ENCODE measurements at regions not wholly inside any gene's neighbourhood (a gene's known extent, or its start where the extent isn't known, plus 50 kb on each side); places are given as distances from the start of the nearest gene placed in this dataset.

GRCh38 chr9:107894572-107895261, 405.1 kb upstream of the KLF4 start:
- peaks cover 0 to 5% of the 10 kb centered on the region in 2 donors for H3K9me3 ChIP-seq (replicated peaks in 1 of 2; ENCODE audit: control insufficient read depth in 1 of 2, insufficient read depth in 1 of 2, low read length in 2 of 2)
- no peak overlapping the region for H3K4me2 ChIP-seq (replicated peaks; ENCODE audit: extremely low read depth, low read length, poor library complexity, severe bottlenecking)
- no peak overlapping the region for H2AFZ ChIP-seq (ENCODE audit: insufficient read depth, low read depth, low read length, poor library complexity, severe bottlenecking)
- H3K27ac ChIP-seq (ENCODE audit: low read depth in 1 of 2, low read length in 2 of 2): no peak overlapping the region
- no peaks in the 10 kb centered on the region for H3K27me3 ChIP-seq (ENCODE audit: control insufficient read depth in 2 of 2, insufficient read depth in 2 of 2, low read length in 2 of 2)
- no peak for TF ChIP-seq CTCF (IDR thresholded peaks at IDR 0.05)
- no peaks in the 10 kb centered on the region for H3K36me3 Mint-ChIP-seq
- no peak overlapping the region for H3K4me3 Mint-ChIP-seq
- no peaks in the 10 kb centered on the region for H3K79me2 ChIP-seq (ENCODE audit: insufficient read depth, low read length)
- WGBS (ENCODE audit: insufficient coverage): 100% methylated on average over 10 of the region's 11 CpGs
- peaks cover 23% of the 10 kb centered on the region for H3K4me1 Mint-ChIP-seq
- no peak for DNase-seq
- no peak overlapping the region for H3K4me3 ChIP-seq (replicated peaks in 1 of 3; ENCODE audit: low read depth in 2 of 3, low read length in 3 of 3)
- no peak overlapping the region for H3K27ac Mint-ChIP-seq
- H3K9me3 Mint-ChIP-seq: peaks cover 0 to 11% (median 4%) of the 10 kb centered on the region in 7 donors
- H3K9ac ChIP-seq (ENCODE audit: insufficient read depth, low read length, poor library complexity, severe bottlenecking): no peak overlapping the region
- no peaks in the 10 kb centered on the region for H3K4me1 ChIP-seq (ENCODE audit: control insufficient read depth in 1 of 2, insufficient read depth in 2 of 2, low read length in 2 of 2)
- H4K20me1 ChIP-seq (ENCODE audit: insufficient read depth, low read length): no peaks in the 10 kb centered on the region
- intact Hi-C loops (cut with micrococcal nuclease): no loop called here
- peaks cover 0 to 1% (median 0%) of the 10 kb centered on the region in 3 donors for H3K27me3 Mint-ChIP-seq (ENCODE audit: low read depth in 3 of 3)
- no peaks in the 10 kb centered on the region for H3K36me3 ChIP-seq (replicated peaks in 1 of 2; ENCODE audit: control insufficient read depth in 1 of 2, insufficient read depth in 2 of 2, low read length in 2 of 2)

- no peaks in the 10 kb centered on the region for H3K27me3 ChIP-seq (ENCODE audit: control insufficient read depth in 2 of 2, insufficient read depth in 2 of 2, low read length in 2 of 2)
- H3K36me3 ChIP-seq (replicated peaks in 1 of 2; ENCODE audit: control insufficient read depth in 1 of 2, insufficient read depth in 2 of 2, low read length in 2 of 2): no peaks in the 10 kb centered on the region
- no peak overlapping the region for H3K27ac ChIP-seq (ENCODE audit: low read depth in 1 of 2, low read length in 2 of 2)
- H3K4me1 ChIP-seq (ENCODE audit: control insufficient read depth in 1 of 2, insufficient read depth in 2 of 2, low read length in 2 of 2): peaks cover 0 to 5% of the 10 kb centered on the region in 2 donors
- H2AFZ ChIP-seq (ENCODE audit: insufficient read depth, low read depth, low read length, poor library complexity, severe bottlenecking): no peak overlapping the region
- Mint-ChIP-seq H3K4me1 (peaks cover 23% of the 10 kb centered on the region), H3K36me3 (no peaks in the 10 kb centered on the region), H3K4me3 (no peak overlapping the region), H3K27me3 (ENCODE audit: low read depth in 3 of 3) (peaks cover 0 to 1% (median 0%) of the 10 kb centered on the region in 3 donors), H3K27ac (no peak overlapping the region), H3K9me3 (peaks cover 0 to 9% (median 4%) of the 10 kb centered on the region in 7 donors)
- H3K4me2 ChIP-seq (replicated peaks; ENCODE audit: extremely low read depth, low read length, poor library complexity, severe bottlenecking): no peak overlapping the region
- 100% methylated on average over 1 of the region's 3 CpGs for WGBS (ENCODE audit: insufficient coverage)
- H3K79me2 ChIP-seq (ENCODE audit: insufficient read depth, low read length): no peaks in the 10 kb centered on the region
- no peak for DNase-seq
- H4K20me1 ChIP-seq (ENCODE audit: insufficient read depth, low read length): no peaks in the 10 kb centered on the region
- no peak for TF ChIP-seq CTCF (IDR thresholded peaks at IDR 0.05)
- no peak overlapping the region for H3K4me3 ChIP-seq (replicated peaks in 1 of 3; ENCODE audit: low read depth in 2 of 3, low read length in 3 of 3)
- H3K9ac ChIP-seq (ENCODE audit: insufficient read depth, low read length, poor library complexity, severe bottlenecking): no peak overlapping the region
- intact Hi-C loops (cut with micrococcal nuclease): no loop called here
- peaks cover 0 to 5% of the 10 kb centered on the region in 2 donors for H3K9me3 ChIP-seq (replicated peaks in 1 of 2; ENCODE audit: control insufficient read depth in 1 of 2, insufficient read depth in 1 of 2, low read length in 2 of 2)
Measured at GRCh38 chr9:107890921-107891465, 401.4 kb upstream of the KLF4 start.

Data from CD14-positive monocyte (primary cell).